GM18517 (cell line): ENCODE measurements at regions not wholly inside any gene's neighbourhood (a gene's known extent, or its start where the extent isn't known, plus 50 kb on each side); places are given as distances from the start of the nearest gene placed in this dataset.
A peak's percentile ranks its signal among the peaks of the same experiment; 100 is the strongest.

ENCODE experiments used
- ATAC-seq: cut with Tn5 transposase; IDR thresholded peaks from one replicate; pipeline ENCODE4 v1.9.1; 2021; ENCODE audit warnings: mild to moderate bottlenecking, moderate library complexity; ENCODE audit not compliant: unreplicated experiment

DNA sequence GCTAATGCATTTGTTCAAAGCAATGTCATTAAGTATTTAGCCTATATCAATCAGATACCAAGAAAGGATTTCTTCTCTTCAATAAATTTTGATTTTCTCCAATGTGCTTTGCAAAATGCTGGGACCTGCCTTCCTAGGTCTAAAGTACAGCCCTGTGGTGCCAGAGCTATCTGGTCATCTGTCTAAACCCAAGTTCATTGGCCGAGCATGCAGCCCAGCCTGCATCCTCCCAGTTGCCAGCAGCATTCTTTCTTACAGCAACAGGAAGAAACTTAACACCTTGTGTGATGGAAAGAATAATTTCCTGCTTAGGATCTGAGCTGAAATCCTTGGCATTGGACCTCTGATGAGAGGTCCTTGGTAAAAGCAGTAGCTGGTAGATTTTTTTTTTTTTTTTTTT, 310.0 kb downstream of the RBM26 start:
- no peak for ATAC-seq

DNA sequence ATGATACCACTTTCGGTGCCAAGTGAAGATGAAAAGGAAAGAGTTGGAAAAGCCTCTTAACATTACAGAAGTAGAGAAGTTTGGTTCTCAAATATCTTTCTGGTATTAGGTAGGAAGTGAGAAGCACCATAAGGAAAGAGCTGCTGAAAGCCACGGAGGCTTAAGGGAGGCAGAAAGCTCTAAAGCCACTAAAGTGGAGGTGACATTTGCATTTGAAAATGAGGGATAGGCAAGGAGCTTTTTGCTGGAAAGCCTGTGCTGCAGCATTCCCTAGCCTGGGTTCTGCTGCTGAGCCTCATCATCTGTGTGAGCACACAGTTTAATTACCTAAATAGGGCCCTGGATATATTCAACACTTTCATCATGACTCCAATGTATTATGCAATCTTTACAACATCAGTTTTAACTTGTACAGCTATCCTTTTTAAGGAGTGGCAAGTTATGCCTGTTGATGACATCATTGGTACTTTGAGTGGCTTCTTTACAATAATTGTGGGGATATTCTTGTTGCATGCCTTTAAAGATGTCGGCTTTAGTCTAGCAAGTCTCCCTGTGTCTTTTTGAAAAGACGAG, 315.4 kb downstream of the RBM26 start:
- ATAC-seq, result no peak

DNA sequence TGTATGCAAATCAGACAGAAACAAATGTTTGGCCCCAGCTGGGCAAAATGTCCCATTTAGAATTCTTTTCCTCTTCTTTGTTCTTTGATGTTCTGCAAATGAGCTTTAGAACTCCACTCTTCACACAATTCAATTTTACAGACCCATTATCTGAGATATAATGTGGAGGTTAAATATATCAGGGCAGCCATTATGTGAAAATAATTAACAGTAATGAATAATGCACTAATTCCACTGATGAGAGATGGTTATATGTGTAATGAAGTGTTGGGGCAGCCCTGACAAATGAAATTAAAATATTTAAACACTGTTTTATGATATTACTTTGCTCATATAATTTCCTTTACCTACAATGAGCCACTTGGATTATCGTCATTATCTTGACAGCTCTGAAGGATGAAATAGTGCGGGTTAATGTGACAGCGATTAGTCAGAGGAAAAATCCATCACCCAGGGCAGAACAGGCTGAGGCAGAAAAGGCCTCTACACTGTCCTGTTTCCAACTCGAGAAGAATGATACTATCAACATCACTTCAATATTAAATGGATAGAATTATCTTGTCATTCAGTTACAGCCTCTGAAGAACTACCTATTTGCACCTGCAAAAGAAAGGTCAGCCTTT, 321.1 kb downstream of the RBM26 start:
- ATAC-seq, result no peak

DNA sequence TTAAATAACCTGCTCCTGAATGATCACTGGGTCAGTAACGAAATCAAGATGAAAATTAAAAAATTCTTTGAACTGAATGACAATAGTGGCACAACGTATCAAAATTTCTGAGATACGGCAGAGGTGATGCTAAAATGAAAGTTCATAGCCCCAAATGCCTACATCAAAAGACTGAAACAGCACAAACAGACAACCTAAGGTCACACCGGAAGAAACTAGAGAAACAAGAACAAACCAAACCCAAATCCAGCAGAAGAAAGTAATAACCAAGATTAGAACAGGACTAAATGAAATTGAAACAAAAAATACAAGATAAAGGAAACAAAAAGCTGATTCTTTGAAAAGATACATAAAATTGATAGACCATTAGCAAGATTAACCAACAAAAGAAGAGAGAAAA, 324.1 kb downstream of the RBM26 start:
- no peak for ATAC-seq

DNA sequence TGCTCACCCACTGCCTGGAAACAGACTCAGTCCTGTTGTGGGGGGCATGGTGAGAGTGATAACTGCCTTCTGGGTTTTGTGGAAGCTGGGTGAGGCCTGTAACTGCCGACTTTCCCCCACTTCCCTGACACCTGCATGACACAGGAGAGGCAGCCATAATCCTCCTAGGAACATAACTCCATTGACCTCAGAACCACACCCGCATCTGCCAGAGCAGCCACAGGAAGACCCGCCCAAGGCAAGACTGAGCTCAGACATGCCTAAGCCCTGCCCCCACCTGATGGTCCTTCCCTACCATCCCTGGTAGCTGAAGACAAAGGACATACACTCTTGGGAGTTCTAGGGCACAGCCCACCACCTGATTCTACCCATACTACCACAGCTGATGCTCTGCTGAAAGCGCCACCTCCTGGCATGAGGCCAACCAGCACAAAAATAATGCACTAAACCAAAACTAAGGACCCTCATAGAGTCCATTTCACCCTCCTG, 326.7 kb downstream of the RBM26 start:
- ATAC-seq, result no peak

DNA sequence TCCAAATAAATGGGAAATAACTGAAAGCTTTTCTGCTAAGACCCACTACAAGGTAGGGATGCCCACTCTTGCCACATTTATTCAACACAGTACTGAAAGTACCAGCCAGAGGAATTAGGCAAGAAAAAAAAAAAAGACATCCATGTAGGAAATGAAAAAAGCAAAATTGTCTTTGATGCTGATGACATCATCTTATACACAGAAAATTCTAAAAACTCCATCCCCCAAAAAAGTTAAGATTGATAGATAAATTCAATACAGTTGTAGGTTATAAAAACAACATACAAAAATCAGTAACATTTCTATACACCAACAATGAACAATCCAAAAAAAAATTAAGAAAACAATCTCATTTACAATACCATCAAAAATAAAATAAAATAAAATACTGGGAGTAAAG, 330.4 kb downstream of the RBM26 start:
- no peak for ATAC-seq

DNA sequence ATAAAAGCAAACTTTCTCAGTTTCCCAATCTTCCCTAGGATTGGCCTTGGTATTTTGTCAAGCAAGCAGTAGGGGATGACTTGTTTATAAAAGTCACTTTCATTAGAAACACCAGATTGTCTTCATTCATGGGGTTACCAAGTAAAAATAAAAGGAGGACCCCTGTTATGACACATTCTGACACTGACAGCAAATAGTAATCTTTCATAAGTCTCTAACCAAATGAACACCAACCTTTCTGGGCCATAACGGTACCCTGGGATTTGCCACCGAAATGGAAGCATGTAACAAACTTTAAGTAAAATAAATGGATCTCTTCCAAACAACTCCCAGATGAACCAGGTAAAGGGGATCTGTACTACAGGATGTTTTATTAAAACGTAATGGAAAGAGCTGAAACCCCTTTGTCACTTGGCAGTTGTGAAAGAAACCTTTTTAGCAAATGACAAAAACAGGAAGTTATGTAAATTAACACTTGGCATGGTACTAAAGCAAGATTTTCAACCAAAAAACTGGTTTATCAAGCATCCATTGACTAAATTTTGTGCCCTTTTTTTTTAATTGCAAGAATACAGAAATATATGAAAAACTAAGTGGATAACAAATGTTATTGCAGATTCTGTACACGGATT, 335.6 kb downstream of the RBM26 start:
- peak; percentile 74 for ATAC-seq

GRCh38 chr13:79062291-79062690, 343.8 kb downstream of the RBM26 start:
- ATAC-seq, result no peak

- no peak for ATAC-seq
These were observed 345.8 kb downstream of the RBM26 start for GRCh38 chr13:79060216-79060615.

DNA sequence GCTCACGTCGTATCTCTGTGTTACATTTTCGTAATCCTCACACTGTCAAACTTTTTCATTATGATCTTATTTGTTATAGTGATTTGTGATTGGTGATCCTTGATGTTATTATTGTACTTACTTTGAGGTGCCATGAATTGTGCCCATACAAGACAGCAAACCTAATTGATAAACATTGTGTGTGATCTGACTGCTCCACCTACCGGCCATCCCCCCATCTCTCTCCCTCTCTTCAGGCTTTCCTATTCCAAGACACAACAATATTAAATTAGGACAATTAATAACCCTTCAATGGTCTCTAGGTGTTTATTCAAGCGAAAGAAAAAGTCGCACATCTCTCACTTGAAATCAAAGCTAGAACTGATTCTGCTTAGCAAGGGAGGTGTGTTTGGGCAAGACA, 349.3 kb downstream of the RBM26 start:
- no peak for ATAC-seq

DNA sequence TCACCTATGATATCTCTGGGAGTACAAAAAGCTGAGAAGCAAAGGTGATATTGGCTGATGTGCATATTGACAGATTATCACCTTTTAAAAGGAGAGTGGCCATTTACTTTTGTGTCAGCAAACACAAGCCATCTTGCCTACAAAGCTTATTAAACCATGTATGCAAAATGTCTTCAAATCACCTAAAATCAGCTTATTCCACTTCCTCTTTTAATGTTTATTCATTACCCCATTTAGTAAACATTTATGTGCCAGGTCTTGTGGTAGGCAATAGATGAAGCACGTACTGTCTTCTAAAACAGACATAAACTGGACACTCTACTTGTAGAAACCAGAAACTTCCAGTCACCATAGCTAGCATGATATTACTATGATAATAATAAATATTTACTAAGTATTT, 354.6 kb downstream of the RBM26 start:
- ATAC-seq, result no peak

DNA sequence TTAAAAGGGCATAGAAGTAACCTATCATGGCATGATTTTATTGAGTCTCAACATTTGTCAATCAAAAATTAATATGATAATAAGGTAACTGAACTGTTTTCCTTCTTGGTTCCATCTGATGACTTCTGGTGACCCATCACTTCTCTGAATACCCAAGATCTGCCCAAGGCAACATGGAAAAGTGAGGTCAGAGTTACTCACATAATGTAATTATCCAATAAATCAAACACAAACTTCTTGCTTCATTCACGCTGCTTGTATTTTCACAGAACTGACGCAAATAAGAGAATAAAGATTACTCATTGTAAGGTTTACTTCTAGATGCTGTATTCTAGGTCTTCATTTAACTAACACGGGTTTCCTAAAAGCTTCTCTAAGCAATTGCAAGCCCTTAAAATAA, 361.6 kb downstream of the RBM26 start:
- no peak for ATAC-seq

DNA sequence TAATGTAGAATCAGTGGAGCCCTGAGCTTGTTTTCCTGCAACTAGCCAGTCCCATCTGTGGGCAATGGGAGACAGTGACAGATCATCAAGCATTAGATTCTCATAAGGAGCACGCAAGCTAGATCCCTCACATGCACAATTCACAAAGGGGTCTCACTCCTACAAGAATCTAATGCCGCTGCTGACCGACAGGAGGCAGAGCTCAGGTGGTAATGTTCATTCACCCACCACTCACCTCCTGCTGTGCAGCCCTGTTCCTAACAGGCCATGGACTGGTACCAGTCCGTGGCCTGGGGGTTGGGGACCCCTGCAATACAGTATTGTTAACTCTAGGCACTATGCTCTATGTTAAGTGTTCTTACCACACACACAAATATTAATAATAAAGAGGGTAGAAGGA, 362.8 kb downstream of the RBM26 start:
- no peak for ATAC-seq

- ATAC-seq, result no peak
These were observed 368.9 kb downstream of the RBM26 start for GRCh38 chr13:79037197-79037596.

DNA sequence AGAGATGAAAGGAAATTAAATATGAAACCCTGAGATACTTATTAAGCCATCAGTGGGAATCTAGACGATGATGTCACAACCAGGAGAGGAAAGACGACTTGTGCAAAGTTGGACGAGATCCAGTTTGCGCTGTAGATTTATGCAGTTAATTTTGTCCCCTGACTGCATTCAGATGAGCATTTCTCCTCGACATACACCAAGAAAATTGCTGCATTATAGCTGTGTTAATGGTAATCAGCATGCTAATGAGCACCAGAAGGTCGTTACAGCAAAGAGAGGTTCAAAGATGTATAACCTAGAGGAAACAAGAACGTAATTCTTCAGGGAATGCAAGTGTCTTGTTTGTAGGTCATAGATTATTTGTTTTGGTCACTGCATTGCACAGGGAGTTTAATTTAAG, 371.7 kb downstream of the RBM26 start:
- ATAC-seq, result no peak

DNA sequence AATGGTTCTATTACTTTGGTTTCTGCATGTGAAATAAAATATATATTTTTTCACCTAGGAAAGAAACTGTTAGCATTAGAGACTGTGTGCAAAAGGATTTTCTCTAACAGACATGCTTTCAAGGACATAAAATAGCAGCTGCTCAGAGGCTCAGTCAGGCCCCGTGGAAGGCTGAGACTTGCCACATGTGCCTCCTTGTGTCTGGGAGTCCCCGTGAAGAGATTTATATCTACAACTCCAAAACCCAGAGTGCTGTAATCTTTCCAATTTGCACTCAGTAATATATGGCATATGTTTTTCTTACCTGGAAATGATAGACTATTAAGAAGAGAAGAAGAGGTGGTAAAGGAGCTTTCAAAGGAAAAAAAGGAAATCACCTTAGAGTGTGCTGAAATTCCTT, 371.6 kb upstream of the OBI1 start:
- no peak for ATAC-seq

DNA sequence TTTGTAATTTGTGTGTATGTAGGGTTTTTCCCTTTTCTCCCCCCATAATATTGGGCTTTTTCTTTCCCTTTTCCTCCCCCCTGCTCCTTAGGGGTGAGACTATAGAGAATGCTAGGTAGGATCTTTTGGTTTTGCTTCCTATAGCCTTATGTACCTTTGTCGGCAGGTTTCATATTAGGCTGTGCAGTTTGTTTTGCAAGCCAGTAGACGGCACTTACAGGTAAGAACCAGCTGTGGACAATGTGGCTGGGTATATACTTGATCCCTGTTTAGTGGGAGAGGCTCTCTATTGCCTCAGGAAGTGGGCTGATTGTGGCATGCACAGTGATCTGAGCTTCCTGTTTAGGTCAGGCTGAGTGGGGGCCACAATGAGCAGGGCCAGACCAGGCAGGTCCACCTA, 359.2 kb upstream of the OBI1 start:
- ATAC-seq, result no peak

DNA sequence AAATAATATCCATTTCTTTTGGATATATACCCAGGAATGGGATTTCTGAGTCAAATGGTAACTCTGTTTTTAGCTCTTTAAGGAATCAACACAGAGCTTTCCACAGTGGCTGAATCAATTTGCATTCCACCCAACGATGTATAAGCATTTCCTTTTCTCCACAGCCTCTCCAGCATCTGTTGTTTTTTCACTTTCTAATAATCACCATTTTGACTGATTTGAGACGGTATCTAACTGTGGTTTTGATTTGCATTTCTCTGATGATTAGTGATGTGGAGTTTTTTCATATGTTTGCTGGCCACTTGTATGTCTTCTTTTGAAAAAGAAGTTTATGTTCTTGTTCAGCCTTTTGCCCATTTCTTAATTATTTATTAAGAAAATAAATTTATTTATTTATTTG, 352.2 kb upstream of the OBI1 start:
- no peak for ATAC-seq

- ATAC-seq, result no peak
These were observed 345.3 kb upstream of the OBI1 start for GRCh38 chr13:79003989-79004898.

DNA sequence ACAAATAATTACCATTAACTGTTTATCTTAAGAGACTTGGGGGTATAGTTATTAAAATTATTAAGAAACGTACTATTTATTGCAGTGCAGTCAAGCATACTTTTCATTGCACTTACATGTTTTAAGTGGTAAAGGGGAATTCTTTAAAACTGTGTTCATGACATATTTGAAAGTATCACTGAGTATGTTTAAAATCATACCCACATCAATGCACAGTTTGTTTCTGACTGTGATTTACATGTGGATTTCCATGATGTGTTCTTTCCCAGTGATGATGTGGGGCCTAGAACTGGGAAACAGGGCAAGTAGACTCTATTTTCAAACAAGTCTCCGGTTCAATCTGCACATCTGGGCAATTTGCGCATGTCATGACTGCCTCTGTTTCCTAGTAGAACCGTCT, 340.5 kb upstream of the OBI1 start:
- ATAC-seq, result no peak

GRCh38 chr13:78998630-78999315, 339.8 kb upstream of the OBI1 start:
- no peak for ATAC-seq
